ENCODE measurements at regions not wholly inside any gene's neighbourhood (a gene's known extent, or its start where the extent isn't known, plus 50 kb on each side); places are given as distances from the start of the nearest gene placed in this dataset.
A peak's percentile ranks its signal among the peaks of the same experiment; 100 is the strongest.

DNA sequence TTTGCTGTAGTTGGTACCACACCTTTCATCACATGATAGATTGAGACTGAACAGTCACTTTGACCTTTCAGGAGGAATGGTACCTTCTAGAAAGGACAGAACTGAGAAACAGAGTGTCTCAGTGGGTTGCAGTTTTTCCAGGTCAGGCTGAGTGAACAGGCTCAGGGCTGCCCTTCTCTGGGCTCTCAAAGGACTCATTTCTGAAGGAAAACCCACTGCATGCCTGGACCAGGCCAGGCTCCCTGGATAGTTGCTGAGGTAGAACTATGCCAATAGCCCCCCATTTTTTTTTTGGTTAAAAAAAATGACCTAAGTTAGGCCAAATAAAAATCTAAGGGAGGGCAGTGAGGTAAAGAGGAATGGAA lies 148.1 kb upstream of the EGLN3 start:
- no peak for TF ChIP-seq GATA3 (IDR thresholded peaks at IDR 0.05; ENCODE audit: low read depth, low read length)
- TF ChIP-seq GATA2 (IDR thresholded peaks at IDR 0.05; ENCODE audit: low read depth, low read length) = no peak

DNA sequence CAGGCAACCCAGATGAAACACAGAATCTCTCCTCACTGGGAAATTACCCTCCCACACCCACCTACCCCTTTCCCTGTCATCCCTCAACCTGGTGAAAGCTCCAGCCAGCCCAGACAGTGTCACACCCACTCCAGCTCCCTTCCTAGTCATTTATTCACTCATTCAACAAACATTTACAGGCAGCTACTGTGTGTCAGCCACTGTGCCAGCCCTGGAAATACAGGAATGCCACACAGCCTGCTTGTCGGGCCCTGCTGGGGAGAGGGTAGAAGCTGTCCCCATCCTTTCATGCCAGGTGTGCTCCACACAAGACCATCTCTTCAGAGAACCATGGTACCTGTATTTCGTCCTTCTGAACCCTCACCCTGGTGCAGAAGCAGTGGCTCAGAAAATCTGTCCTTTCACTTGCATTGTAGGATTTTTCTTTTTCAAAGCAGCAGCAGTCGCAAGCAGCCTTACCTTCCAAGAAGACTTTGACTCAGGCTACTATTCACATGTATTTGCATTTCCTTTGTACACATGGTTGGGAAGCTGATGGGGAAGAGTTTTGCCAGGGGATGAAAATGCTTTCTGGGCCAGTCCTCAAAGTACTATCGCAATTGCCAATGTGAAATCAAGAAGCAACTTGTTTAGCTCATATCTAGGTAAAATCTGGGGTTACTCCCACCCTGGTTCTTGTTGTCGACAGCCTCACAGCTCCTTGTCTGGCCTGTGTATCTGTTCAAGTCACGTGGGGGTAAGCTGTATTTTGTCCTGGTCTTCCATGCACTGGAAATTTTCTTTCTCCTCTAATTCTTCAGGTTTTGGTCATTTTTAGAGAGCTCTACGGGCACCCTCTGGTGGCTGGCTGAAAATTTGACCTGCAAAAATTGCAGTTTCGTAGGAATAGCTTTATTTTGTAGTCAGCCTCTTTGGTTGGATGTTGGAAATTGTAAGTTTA lies 147.4 kb upstream of the EGLN3 start:
- TF ChIP-seq GATA3 (IDR thresholded peaks at IDR 0.05; ENCODE audit: low read depth, low read length) = no peak
- TF ChIP-seq GATA2 (IDR thresholded peaks at IDR 0.05; ENCODE audit: low read depth, low read length) = 0 out of 2 replicates have a peak, but pooled peaks have one; percentile 9

DNA sequence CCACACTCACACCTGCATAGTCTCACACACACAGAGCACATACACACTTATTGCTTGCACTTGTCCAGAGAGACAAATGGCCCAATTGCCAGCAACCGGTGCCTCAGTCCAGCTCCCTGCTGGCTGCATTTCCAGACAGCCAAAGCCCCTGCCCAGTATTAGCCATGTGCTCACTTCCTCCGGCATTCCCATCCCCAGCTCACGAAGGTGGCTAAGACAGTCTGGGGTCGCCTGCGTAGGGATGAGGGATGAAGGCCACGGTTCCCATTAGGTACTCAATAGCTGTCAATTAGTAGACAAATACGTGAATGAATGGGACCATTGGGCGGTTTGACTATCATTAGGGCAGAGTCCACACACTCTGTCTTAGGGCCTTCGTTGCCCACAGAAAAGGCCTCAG lies 146.8 kb upstream of the EGLN3 start:
- TF ChIP-seq GATA2 (IDR thresholded peaks at IDR 0.05; ENCODE audit: low read depth, low read length) (no peak), GATA3 (IDR thresholded peaks at IDR 0.05; ENCODE audit: low read depth, low read length) (no peak)

DNA sequence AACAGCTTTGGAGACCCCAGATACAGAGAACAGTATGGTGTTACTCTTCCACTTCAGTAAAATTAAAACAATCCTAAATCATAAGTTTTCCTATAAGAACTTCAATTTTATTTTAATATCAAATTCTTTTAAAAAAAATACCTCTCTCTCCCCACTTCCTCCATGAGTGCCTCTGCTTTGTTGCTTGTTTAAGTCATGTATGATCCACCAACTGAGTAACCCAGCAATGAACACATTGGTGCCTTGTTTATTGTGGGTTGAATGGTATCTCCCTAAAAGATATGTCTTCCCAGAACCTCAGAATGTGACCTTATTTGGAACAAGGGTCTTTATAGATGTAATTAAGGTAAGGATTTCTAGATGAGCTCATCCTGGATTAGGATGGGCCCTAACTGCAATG lies 143.5 kb upstream of the EGLN3 start:
- TF ChIP-seq GATA2 (IDR thresholded peaks at IDR 0.05; ENCODE audit: low read depth, low read length) = no peak
- no peak for TF ChIP-seq GATA3 (IDR thresholded peaks at IDR 0.05; ENCODE audit: low read depth, low read length)

- no peak for TF ChIP-seq GATA2 (IDR thresholded peaks at IDR 0.05; ENCODE audit: low read depth, low read length)
- TF ChIP-seq GATA3 (IDR thresholded peaks at IDR 0.05; ENCODE audit: low read depth, low read length) = no peak
Measured at GRCh38 chr14:34093883-34094282, 143.0 kb upstream of the EGLN3 start.

- no peak for TF ChIP-seq GATA2 (IDR thresholded peaks at IDR 0.05; ENCODE audit: low read depth, low read length)
Measured at GRCh38 chr14:34090451-34090850, 139.6 kb upstream of the EGLN3 start.

- no peak for TF ChIP-seq GATA3 (IDR thresholded peaks at IDR 0.05; ENCODE audit: low read depth, low read length)
- no peak for TF ChIP-seq GATA2 (IDR thresholded peaks at IDR 0.05; ENCODE audit: low read depth, low read length)
Measured at GRCh38 chr14:34088914-34089313, 138.0 kb upstream of the EGLN3 start.

DNA sequence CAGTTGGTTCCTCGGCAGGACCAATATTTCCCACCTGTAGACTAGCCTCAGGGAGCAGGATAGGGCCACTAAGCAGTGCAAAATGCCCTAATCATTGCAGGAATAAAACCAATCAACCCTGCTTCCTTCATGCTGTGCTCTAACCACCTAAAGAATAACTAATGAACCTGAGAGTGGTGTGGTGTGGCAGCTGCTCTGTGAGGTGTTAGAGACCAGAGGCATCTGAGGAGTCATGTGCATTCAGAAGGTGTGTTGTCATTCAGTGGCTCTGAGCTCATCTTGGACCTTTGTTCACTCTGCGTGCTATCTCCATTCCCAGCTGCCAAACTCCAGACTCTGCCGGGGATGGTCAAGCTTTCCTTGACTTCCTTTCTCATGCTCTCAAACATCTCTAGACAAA lies 136.7 kb upstream of the EGLN3 start:
- TF ChIP-seq GATA3 (IDR thresholded peaks at IDR 0.05; ENCODE audit: low read depth, low read length) (no peak), GATA2 (IDR thresholded peaks at IDR 0.05; ENCODE audit: low read depth, low read length) (no peak)

DNA sequence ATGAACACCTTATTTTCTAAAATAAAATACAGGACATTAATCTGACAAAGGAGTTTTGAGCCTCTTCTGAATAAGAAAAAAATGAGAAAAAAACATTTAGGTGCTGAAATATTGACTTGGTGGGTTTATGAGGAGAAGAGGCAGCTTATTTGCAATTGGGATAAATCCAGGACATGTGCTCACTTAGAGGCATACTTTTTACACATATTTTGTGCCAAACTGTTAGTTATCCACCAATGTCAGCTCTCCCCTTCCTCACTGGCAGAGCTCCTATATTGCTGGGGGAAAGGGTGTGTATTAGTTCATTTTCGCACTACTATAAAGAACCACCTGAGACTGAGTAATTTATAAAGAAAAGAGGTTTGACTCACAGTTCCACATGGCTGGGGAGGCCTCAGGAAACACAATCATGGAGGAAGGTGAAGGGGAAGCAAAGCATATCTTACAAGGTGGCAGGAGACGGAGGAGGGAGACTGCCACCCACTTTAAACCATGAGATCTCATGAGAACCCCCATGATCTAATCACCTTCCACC lies 135.4 kb upstream of the EGLN3 start:
- TF ChIP-seq GATA2 (IDR thresholded peaks at IDR 0.05; ENCODE audit: low read depth, low read length) (no peak), GATA3 (IDR thresholded peaks at IDR 0.05; ENCODE audit: low read depth, low read length) (no peak)

GRCh38 chr14:34085695-34086094 lies 134.8 kb upstream of the EGLN3 start:
- TF ChIP-seq GATA2 (IDR thresholded peaks at IDR 0.05; ENCODE audit: low read depth, low read length) = no peak
- TF ChIP-seq GATA3 (IDR thresholded peaks at IDR 0.05; ENCODE audit: low read depth, low read length) = no peak

DNA sequence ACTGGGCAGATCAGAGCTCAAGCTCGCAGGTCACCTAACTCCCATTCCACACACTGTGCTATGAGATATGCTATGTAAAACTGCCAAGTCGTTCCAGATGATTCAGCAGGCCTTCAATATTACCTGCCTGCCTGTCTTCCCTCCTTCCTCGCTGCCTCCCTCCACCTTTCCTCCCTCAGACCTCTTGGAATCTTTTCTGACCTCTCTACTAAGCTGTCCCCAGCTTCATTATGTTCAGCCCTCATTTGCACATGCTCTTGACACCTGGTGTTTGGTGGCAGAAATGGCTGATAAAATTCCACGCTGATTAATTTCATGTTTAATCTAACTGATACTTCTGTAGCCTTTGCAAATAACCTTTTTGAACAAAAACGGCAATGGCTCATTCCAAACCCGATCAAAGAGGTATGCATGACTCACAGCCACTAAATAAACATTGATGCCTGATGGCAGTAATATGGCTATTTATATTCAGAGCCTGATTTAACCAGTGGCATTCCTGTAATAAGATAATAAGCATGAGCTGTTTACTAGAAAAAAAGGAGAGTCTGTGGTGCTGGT lies 130.8 kb upstream of the EGLN3 start:
- TF ChIP-seq GATA2 (IDR thresholded peaks at IDR 0.05; ENCODE audit: low read depth, low read length) = no peak
- no peak for TF ChIP-seq GATA3 (IDR thresholded peaks at IDR 0.05; ENCODE audit: low read depth, low read length)

DNA sequence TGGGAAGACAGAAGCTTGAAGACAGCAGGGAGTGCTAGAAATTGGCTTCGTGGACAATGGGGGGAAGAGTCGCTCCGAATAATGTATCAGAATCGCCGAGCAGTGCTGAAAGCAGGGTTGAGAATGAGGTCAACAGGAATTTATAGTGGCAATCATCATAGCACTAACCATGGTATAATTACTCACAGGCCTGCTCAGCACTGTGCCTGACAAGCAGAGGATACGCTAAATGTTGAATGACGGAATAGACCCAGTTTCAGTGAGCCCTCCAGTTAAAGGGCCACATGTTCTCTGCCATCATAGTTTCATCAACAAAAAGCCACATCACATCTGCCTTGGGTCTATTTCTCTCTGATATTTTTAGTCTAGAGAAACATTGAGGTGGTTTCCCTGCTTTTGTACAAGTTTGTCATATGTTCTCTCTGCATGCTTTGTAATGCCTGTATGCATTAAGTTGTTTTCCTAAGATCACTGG lies 130.3 kb upstream of the EGLN3 start:
- no peak for TF ChIP-seq GATA2 (IDR thresholded peaks at IDR 0.05; ENCODE audit: low read depth, low read length)
- no peak for TF ChIP-seq GATA3 (IDR thresholded peaks at IDR 0.05; ENCODE audit: low read depth, low read length)

- TF ChIP-seq GATA2 (IDR thresholded peaks at IDR 0.05; ENCODE audit: low read depth, low read length) (no peak), GATA3 (IDR thresholded peaks at IDR 0.05; ENCODE audit: low read depth, low read length) (no peak)
Measured at GRCh38 chr14:34078117-34078743, 127.4 kb upstream of the EGLN3 start.

GRCh38 chr14:34075826-34076225 lies 125.0 kb upstream of the EGLN3 start:
- TF ChIP-seq GATA3 (IDR thresholded peaks at IDR 0.05; ENCODE audit: low read depth, low read length) = no peak
- TF ChIP-seq GATA2 (IDR thresholded peaks at IDR 0.05; ENCODE audit: low read depth, low read length) = no peak

Data from SH-SY5Y (cell line).